Neural cell (in vitro differentiated cells): ENCODE measurements at regions not wholly inside any gene's neighbourhood (a gene's known extent, or its start where the extent isn't known, plus 50 kb on each side); places are given as distances from the start of the nearest gene placed in this dataset.
A peak's percentile ranks its signal among the peaks of the same experiment; 100 is the strongest.

Experiments used
- H2AFZ ChIP-seq: fragments of 200-600, 300-800 bp; sonication (generic), shearing (Covaris generic); 2 replicates; pipeline ENCODE4 v1.6.0; 2014; ENCODE audit warnings: low read depth, mild to moderate bottlenecking, antibody characterized with exemption, low read length, moderate library complexity
- H3F3A ChIP-seq: fragments of 200-600 bp; shearing (Covaris generic); 2 replicates; pipeline ENCODE4 v1.6.1; 2016; ENCODE audit warnings: mild to moderate bottlenecking, moderate library complexity, mixed read lengths, antibody characterized with exemption, low read length; ENCODE audit not compliant: insufficient read depth, poor library complexity, severe bottlenecking
- H3K27ac ChIP-seq: fragments of 200-600, 300-800 bp; sonication (generic), shearing (Covaris generic); 2 replicates; pipeline ENCODE4 v1.5.1; 2014; ENCODE audit warnings: mild to moderate bottlenecking, low read length, moderate library complexity
- H3K27me3 ChIP-seq: fragments of 300-800, 200-600 bp; sonication (generic), shearing (Covaris generic); 2 replicates; pipeline ENCODE4 v1.6.0; 2014; ENCODE audit warnings: mild to moderate bottlenecking, low read depth, low read length, moderate library complexity; ENCODE audit not compliant: insufficient read depth
- H3K36me3 ChIP-seq: fragments of 300-800, 200-600 bp; sonication (generic), shearing (Covaris generic); 2 replicates; pipeline ENCODE4 v1.5.1; 2014; ENCODE audit warnings: mild to moderate bottlenecking, antibody characterized with exemption, low read length, moderate library complexity; ENCODE audit not compliant: insufficient read depth
- H3K4me2 ChIP-seq: fragments of 300-800, 200-600 bp; sonication (generic), shearing (Covaris generic); 2 replicates; pipeline ENCODE4 v1.6.0; 2014; ENCODE audit warnings: mild to moderate bottlenecking, low read length
- H3K4me3 ChIP-seq: fragments of 300-800, 200-600 bp; sonication (generic), shearing (Covaris generic); 2 replicates; pipeline ENCODE4 v1.5.1; 2014; ENCODE audit warnings: mild to moderate bottlenecking, low read length, moderate library complexity
- H3K79me2 ChIP-seq: fragments of 200-600 bp; shearing (Covaris generic); replicated peaks from 2 replicates; pipeline ENCODE4 v1.6.0; 2014; ENCODE audit warnings: mild to moderate bottlenecking, low read length, moderate library complexity; ENCODE audit not compliant: insufficient read depth
- H3K9ac ChIP-seq: fragments of 300-800, 200-600 bp; sonication (generic), shearing (Covaris generic); 2 replicates; pipeline ENCODE4 v1.6.1; 2016; ENCODE audit warnings: mild to moderate bottlenecking, low read length, mixed read lengths
- H3K9me2 ChIP-seq: fragments of 200-600 bp; shearing (Covaris generic); 2 replicates; pipeline ENCODE4 v1.6.1; 2016; ENCODE audit warnings: mild to moderate bottlenecking, low read length, mixed read lengths; ENCODE audit not compliant: insufficient read depth
- H3K9me3 ChIP-seq: fragments of 200-600, 300-800 bp; sonication (generic), shearing (Covaris generic); 2 replicates; pipeline ENCODE4 v1.6.1; 2016; ENCODE audit warnings: mild to moderate bottlenecking, mixed run types, low read length, moderate library complexity, mixed read lengths
- H4K20me1 ChIP-seq: fragments of 200-600 bp; shearing (Covaris generic); 2 replicates; pipeline ENCODE4 v1.6.1; 2016; ENCODE audit warnings: mild to moderate bottlenecking, mixed run types; ENCODE audit not compliant: insufficient read depth
- EP300 ChIP-seq: fragments of 450-650 bp; conservative IDR thresholded peaks from 2 replicates; pipeline ENCODE4 v1.6.1; 2014; ENCODE audit warnings: antibody characterized with exemption, mild to moderate bottlenecking, moderate library complexity; ENCODE audit not compliant: poor library complexity, severe bottlenecking
- EZH2 ChIP-seq: fragments of 200-600, 300-800 bp; shearing (Covaris generic), sonication (generic); IDR thresholded peaks from 2 replicates; pipeline ENCODE4 v1.6.1; 2014; ENCODE audit warnings: antibody characterized with exemption, low read length, borderline replicate concordance, mild to moderate bottlenecking; ENCODE audit not compliant: insufficient read depth, poor library complexity, severe bottlenecking
- MXI1 ChIP-seq: fragments of 450-650 bp; conservative IDR thresholded peaks from 2 replicates; pipeline ENCODE4 v1.6.1; 2014; ENCODE audit warnings: antibody characterized with exemption, mild to moderate bottlenecking; ENCODE audit not compliant: poor library complexity, severe bottlenecking
- POLR2AphosphoS5 ChIP-seq: IDR thresholded peaks from 2 replicates; pipeline ENCODE4 v1.6.1; 2012
- RAD21 ChIP-seq: fragments of 450-650 bp; conservative IDR thresholded peaks from 2 replicates; pipeline ENCODE4 v1.6.1; 2014; ENCODE audit warnings: antibody characterized with exemption, mild to moderate bottlenecking, moderate library complexity
- SMC3 ChIP-seq: fragments of 450-650 bp; conservative IDR thresholded peaks from 2 replicates; pipeline ENCODE4 v1.6.1; 2014; ENCODE audit warnings: antibody characterized with exemption, mild to moderate bottlenecking, moderate library complexity; ENCODE audit not compliant: poor library complexity
- TAF1 ChIP-seq: IDR thresholded peaks from 2 replicates; pipeline ENCODE4 v1.6.1; 2012; ENCODE audit warnings: low read depth
- TF ChIP-seq, protein P1 (sequence below): fragments of 450-650 bp; IDR thresholded peaks from 2 replicates; pipeline ENCODE4 v1.5.1; 2014; ENCODE audit warnings: antibody characterized with exemption, mild to moderate bottlenecking, moderate library complexity; ENCODE audit not compliant: poor library complexity, severe bottlenecking
- TF ChIP-seq, protein P2 (sequence below): IDR thresholded peaks from 2 replicates; pipeline ENCODE4 v1.6.1; 2012; ENCODE audit warnings: borderline replicate concordance

GRCh38 chr11:24060125-24060524 is 436.7 kb upstream of the LUZP2 start:
- Histone ChIP-seq H2AFZ (no peak overlapping the region), H4K20me1 (no peaks in the 10 kb centered on the region), H3K9me2 (no peaks in the 10 kb centered on the region), H3K36me3 (no peaks in the 10 kb centered on the region), H3K9ac (no peak overlapping the region), H3K4me2 (no peak overlapping the region), H3K79me2 (no peaks in the 10 kb centered on the region), H3K27ac (no peak overlapping the region), H3K4me3 (no peak overlapping the region), H3K27me3 (no peaks in the 10 kb centered on the region), H3F3A (peaks cover 2% of the 10 kb centered on the region), H3K9me3 (no peaks in the 10 kb centered on the region)
- TF ChIP-seq SMC3 (no peak), TAF1 (no peak), EZH2 (no peak), RAD21 (no peak), POLR2AphosphoS5 (no peak), EP300 (no peak), MXI1 (no peak)
- TF ChIP-seq, protein P1, sequence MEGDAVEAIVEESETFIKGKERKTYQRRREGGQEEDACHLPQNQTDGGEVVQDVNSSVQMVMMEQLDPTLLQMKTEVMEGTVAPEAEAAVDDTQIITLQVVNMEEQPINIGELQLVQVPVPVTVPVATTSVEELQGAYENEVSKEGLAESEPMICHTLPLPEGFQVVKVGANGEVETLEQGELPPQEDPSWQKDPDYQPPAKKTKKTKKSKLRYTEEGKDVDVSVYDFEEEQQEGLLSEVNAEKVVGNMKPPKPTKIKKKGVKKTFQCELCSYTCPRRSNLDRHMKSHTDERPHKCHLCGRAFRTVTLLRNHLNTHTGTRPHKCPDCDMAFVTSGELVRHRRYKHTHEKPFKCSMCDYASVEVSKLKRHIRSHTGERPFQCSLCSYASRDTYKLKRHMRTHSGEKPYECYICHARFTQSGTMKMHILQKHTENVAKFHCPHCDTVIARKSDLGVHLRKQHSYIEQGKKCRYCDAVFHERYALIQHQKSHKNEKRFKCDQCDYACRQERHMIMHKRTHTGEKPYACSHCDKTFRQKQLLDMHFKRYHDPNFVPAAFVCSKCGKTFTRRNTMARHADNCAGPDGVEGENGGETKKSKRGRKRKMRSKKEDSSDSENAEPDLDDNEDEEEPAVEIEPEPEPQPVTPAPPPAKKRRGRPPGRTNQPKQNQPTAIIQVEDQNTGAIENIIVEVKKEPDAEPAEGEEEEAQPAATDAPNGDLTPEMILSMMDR: no peak
- TF ChIP-seq, protein P2, sequence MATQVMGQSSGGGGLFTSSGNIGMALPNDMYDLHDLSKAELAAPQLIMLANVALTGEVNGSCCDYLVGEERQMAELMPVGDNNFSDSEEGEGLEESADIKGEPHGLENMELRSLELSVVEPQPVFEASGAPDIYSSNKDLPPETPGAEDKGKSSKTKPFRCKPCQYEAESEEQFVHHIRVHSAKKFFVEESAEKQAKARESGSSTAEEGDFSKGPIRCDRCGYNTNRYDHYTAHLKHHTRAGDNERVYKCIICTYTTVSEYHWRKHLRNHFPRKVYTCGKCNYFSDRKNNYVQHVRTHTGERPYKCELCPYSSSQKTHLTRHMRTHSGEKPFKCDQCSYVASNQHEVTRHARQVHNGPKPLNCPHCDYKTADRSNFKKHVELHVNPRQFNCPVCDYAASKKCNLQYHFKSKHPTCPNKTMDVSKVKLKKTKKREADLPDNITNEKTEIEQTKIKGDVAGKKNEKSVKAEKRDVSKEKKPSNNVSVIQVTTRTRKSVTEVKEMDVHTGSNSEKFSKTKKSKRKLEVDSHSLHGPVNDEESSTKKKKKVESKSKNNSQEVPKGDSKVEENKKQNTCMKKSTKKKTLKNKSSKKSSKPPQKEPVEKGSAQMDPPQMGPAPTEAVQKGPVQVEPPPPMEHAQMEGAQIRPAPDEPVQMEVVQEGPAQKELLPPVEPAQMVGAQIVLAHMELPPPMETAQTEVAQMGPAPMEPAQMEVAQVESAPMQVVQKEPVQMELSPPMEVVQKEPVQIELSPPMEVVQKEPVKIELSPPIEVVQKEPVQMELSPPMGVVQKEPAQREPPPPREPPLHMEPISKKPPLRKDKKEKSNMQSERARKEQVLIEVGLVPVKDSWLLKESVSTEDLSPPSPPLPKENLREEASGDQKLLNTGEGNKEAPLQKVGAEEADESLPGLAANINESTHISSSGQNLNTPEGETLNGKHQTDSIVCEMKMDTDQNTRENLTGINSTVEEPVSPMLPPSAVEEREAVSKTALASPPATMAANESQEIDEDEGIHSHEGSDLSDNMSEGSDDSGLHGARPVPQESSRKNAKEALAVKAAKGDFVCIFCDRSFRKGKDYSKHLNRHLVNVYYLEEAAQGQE: no peak

DNA sequence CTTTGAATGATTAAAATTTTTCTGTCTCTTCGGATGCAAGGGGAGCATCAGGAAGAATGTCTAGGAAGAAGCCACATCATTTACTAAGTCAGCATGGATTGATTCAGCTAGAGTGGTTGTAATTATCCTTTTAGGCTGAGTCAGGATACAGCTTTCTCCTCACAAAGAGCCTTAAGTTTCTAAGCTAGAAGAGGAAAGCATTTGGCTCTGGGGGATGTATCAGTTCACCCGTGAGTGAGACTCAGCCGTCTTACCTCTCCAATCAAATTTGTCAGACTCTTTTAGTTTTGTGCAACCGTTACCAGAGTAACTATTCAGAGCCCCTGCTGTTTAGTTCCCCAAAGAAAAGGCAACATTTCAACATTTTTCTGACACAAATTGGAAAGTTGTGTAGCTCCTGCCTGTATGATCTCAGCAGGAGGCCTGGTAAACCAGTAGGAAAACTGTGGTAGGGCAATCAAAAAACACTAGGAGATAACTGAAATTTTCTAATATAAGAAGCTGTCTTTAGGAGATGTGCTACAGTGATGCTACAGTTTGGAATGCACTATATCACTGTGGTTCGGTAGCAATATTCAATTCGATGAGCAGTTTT is 432.4 kb upstream of the LUZP2 start:
- Histone ChIP-seq H3K27me3 (no peaks in the 10 kb centered on the region), H3F3A (peaks cover 5% of the 10 kb centered on the region), H3K4me3 (peak overlapping the region; percentile 40), H3K36me3 (no peaks in the 10 kb centered on the region), H3K9me2 (no peaks in the 10 kb centered on the region), H3K27ac (peak overlapping the region; percentile 41), H3K4me2 (peak overlapping the region; percentile 13), H3K79me2 (no peaks in the 10 kb centered on the region), H2AFZ (no peak overlapping the region), H3K9ac (no peak overlapping the region), H4K20me1 (no peaks in the 10 kb centered on the region), H3K9me3 (no peaks in the 10 kb centered on the region)
- peak; percentile 59 for TF ChIP-seq POLR2AphosphoS5
- peak; percentile 38 for TF ChIP-seq SMC3
- TF ChIP-seq, protein P2: peak; percentile 90
- no peak for TF ChIP-seq RAD21
- no peak for TF ChIP-seq EZH2
- peak; percentile 83 for TF ChIP-seq EP300
- TF ChIP-seq MXI1: no peak
- no peak for TF ChIP-seq TAF1
- TF ChIP-seq, protein P1: no peak
